ENCODE measurements at regions not wholly inside any gene's neighbourhood (a gene's known extent, or its start where the extent isn't known, plus 50 kb on each side); places are given as distances from the start of the nearest gene placed in this dataset.
A peak's percentile ranks its signal among the peaks of the same experiment; 100 is the strongest.

- DNase-seq (ENCODE audit: low read depth in 2 of 2) = peak; percentile 26 to 31
Observed at GRCh38 chr14:101400830-101401229, 160.5 kb upstream of the DIO3 start.

GRCh38 chr14:101402936-101403660 lies 158.2 kb upstream of the DIO3 start:
- DNase-seq (ENCODE audit: low read depth in 2 of 2) = no peak

- no peak for DNase-seq (ENCODE audit: low read depth in 2 of 2)
Observed at GRCh38 chr14:101404426-101405170, 156.7 kb upstream of the DIO3 start.

- DNase-seq (ENCODE audit: low read depth in 2 of 2) = peak; percentile 53 to 57
Observed at GRCh38 chr14:101405171-101405883, 156.0 kb upstream of the DIO3 start.

GRCh38 chr14:101406921-101407320 lies 154.4 kb upstream of the DIO3 start:
- DNase-seq (ENCODE audit: low read depth in 2 of 2) = no peak

GRCh38 chr14:101407328-101407727 lies 154.0 kb upstream of the DIO3 start:
- no peak for DNase-seq (ENCODE audit: low read depth in 2 of 2)

- peak; percentile 55 to 68 for DNase-seq (ENCODE audit: low read depth in 2 of 2)
Observed at GRCh38 chr14:101408077-101408831, 153.0 kb upstream of the DIO3 start.

GRCh38 chr14:101409006-101409543 lies 152.2 kb upstream of the DIO3 start:
- DNase-seq (ENCODE audit: low read depth in 2 of 2) = no peak

GRCh38 chr14:101410126-101410525 lies 151.2 kb upstream of the DIO3 start:
- DNase-seq (ENCODE audit: low read depth in 2 of 2) = no peak

GRCh38 chr14:101411151-101411550 lies 150.1 kb upstream of the DIO3 start:
- no peak for DNase-seq (ENCODE audit: low read depth in 2 of 2)

GRCh38 chr14:101411779-101412178 lies 149.5 kb upstream of the DIO3 start:
- DNase-seq (ENCODE audit: low read depth in 2 of 2) = no peak

- no peak for DNase-seq (ENCODE audit: low read depth in 2 of 2)
Observed at GRCh38 chr14:101412739-101413138, 148.6 kb upstream of the DIO3 start.

GRCh38 chr14:101417434-101417833 lies 143.9 kb upstream of the DIO3 start:
- DNase-seq (ENCODE audit: low read depth in 2 of 2) = no peak

- no peak for DNase-seq (ENCODE audit: low read depth in 2 of 2)
Observed at GRCh38 chr14:101418601-101419000, 142.7 kb upstream of the DIO3 start.

GRCh38 chr14:101426466-101426865 lies 134.8 kb upstream of the DIO3 start:
- no peak for DNase-seq (ENCODE audit: low read depth in 2 of 2)

GRCh38 chr14:101428409-101428808 lies 132.9 kb upstream of the DIO3 start:
- DNase-seq (ENCODE audit: low read depth in 2 of 2) = no peak

GRCh38 chr14:101435546-101435945 lies 125.7 kb upstream of the DIO3 start:
- no peak for DNase-seq (ENCODE audit: low read depth in 2 of 2)

- DNase-seq (ENCODE audit: low read depth in 2 of 2) = no peak
Observed at GRCh38 chr14:101439023-101439422, 122.3 kb upstream of the DIO3 start.

GRCh38 chr14:101440496-101440895 lies 120.8 kb upstream of the DIO3 start:
- no peak for DNase-seq (ENCODE audit: low read depth in 2 of 2)

- DNase-seq (ENCODE audit: low read depth in 2 of 2) = no peak
Observed at GRCh38 chr14:101441710-101442109, 119.6 kb upstream of the DIO3 start.

GRCh38 chr14:101442451-101442850 lies 118.8 kb upstream of the DIO3 start:
- no peak for DNase-seq (ENCODE audit: low read depth in 2 of 2)

- DNase-seq (ENCODE audit: low read depth in 2 of 2) = peak; percentile 59 to 64
Observed at GRCh38 chr14:101444116-101444515, 117.2 kb upstream of the DIO3 start.
